Keratinocyte (primary cell): ENCODE measurements at regions not wholly inside any gene's neighbourhood (a gene's known extent, or its start where the extent isn't known, plus 50 kb on each side); places are given as distances from the start of the nearest gene placed in this dataset.

ENCODE experiments used
- DNase-seq: peaks from one replicate; pipeline ENCODE4 v3.0.0-alpha.2; 2011; ENCODE audit warnings: low read depth, missing footprints, low spot score
- FAIRE-seq: peaks from 2 replicates; lab custom pipeline; 2011; peaks lifted over from hg19 to GRCh38; lab: Jason Lieb, UNC
- H2AFZ ChIP-seq: 2 replicates; pipeline ENCODE4 v1.6.0; 2012; ENCODE audit warnings: low read length, control low read depth, inconsistent platforms; ENCODE audit not compliant: control insufficient read depth
- H3K27ac ChIP-seq: 2 replicates; pipeline ENCODE4 v1.5.1; 2011; ENCODE audit warnings: low read length; ENCODE audit not compliant: control insufficient read depth, insufficient read depth
- H3K27me3 ChIP-seq: 3 replicates; pipeline ENCODE4 v1.6.0; 2011; ENCODE audit warnings: low read length; ENCODE audit not compliant: control insufficient read depth, insufficient read depth; ENCODE audit errors: extremely low read depth
- H3K36me3 ChIP-seq, 2 experiments: 2 replicates in 1 of 2; 3 replicates in 1 of 2; pipeline ENCODE4 v1.5.1; 2011; ENCODE audit warnings: low read length in 2 of 2, mild to moderate bottlenecking in 1 of 2; ENCODE audit not compliant: control insufficient read depth in 2 of 2, insufficient read depth in 2 of 2; ENCODE audit errors: extremely low read depth in 1 of 2
- H3K4me1 ChIP-seq: 3 replicates; pipeline ENCODE4 v1.5.1; 2011; ENCODE audit warnings: low read length; ENCODE audit not compliant: control insufficient read depth, insufficient read depth; ENCODE audit errors: extremely low read depth
- H3K4me2 ChIP-seq: 3 replicates; pipeline ENCODE4 v1.6.0; 2011; ENCODE audit warnings: low read depth, low read length; ENCODE audit not compliant: control insufficient read depth, insufficient read depth; ENCODE audit errors: extremely low read depth
- H3K4me3 ChIP-seq, 3 experiments: fragments of 200-600 bp in 1 of 3; sonication (generic) in 1 of 3; 2 replicates in 2 of 3; 3 replicates in 1 of 3; pipeline ENCODE4 v1.5.1; 2011 to 2016; ENCODE audit warnings: low read length in 3 of 3, mild to moderate bottlenecking in 3 of 3, control low read depth in 2 of 3, inconsistent platforms in 1 of 3, low read depth in 1 of 3, mixed read lengths in 1 of 3, mixed run types in 1 of 3, moderate library complexity in 1 of 3; ENCODE audit not compliant: control insufficient read depth in 2 of 3, insufficient read depth in 2 of 3; ENCODE audit errors: extremely low read depth in 1 of 3
- H3K79me2 ChIP-seq: 2 replicates; pipeline ENCODE4 v1.6.0; 2012; ENCODE audit warnings: low read length; ENCODE audit not compliant: control insufficient read depth, insufficient read depth
- H3K9ac ChIP-seq: 3 replicates; pipeline ENCODE4 v1.6.0; 2011; ENCODE audit warnings: low read length; ENCODE audit not compliant: control insufficient read depth, insufficient read depth; ENCODE audit errors: extremely low read depth
- H3K9me1 ChIP-seq: 3 replicates; pipeline ENCODE4 v1.6.0; 2011; ENCODE audit warnings: low read length; ENCODE audit not compliant: control insufficient read depth, insufficient read depth; ENCODE audit errors: extremely low read depth
- H3K9me3 ChIP-seq: 2 replicates; pipeline ENCODE4 v1.5.1; 2012; ENCODE audit warnings: low read depth, low read length; ENCODE audit not compliant: control insufficient read depth
- H4K20me1 ChIP-seq: 3 replicates; pipeline ENCODE4 v1.6.0; 2011; ENCODE audit warnings: low read length; ENCODE audit not compliant: control insufficient read depth, insufficient read depth; ENCODE audit errors: extremely low read depth
- EZH2 ChIP-seq: IDR thresholded peaks from one replicate; pipeline ENCODE4 v1.6.1; 2012; ENCODE audit warnings: inconsistent platforms, mild to moderate bottlenecking, low read length, moderate library complexity
- dilution Hi-C: fragments of 300-500 bp; cut with MboI; formaldehyde crosslinking; loops from one replicate; pipeline ENCODE4 v1.7.0; 2020; ENCODE audit warnings: low sequenced_read_pairs; ENCODE audit not compliant: extremely low pct_ligation_motif_present
- TF ChIP-seq, protein P1 (sequence below), 3 experiments: IDR thresholded peaks in 1 of 3; conservative IDR thresholded peaks in 1 of 3; optimal IDR thresholded peaks in 1 of 3; 2 replicates in 2 of 3; 3 replicates in 1 of 3; pipeline versions ENCODE3 to v1.5.1; 2011; ENCODE audit warnings: low read length in 3 of 3, mild to moderate bottlenecking in 3 of 3, moderate library complexity in 2 of 3, control low read depth in 1 of 3, inconsistent platforms in 1 of 3; ENCODE audit not compliant: insufficient read depth in 2 of 3; ENCODE audit errors: extremely low read depth in 1 of 3

DNA sequence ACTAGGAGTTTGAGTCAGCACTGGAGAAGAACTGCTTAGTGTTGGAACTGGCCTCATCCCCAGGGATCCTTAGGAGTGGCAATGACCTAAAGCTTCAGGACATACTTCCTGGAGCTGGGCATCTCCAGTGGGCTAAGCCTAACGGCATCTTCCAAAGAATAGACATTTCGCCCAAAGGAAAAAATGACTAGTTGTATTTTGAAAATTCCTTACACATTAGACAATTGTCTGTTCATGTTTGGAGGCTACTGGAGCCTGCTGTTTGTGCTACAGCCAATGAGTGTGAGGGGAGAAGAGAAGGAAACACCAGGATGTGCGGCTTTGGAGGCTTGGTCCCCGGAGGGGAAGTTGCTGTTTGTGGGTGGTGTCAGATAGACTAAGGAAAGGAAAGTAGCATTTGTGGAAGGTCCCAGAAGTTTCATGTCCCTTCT, 77.6 kb downstream of the POLR2M start:
- H4K20me1 ChIP-seq = no peaks in the 10 kb centered on the region
- H3K9me1 ChIP-seq = no peaks in the 10 kb centered on the region
- H3K36me3 ChIP-seq = no peaks in the 10 kb centered on the region
- H3K4me3 ChIP-seq = no peak overlapping the region
- H3K27ac ChIP-seq = peak overlapping the region; percentile 63
- dilution Hi-C loops = no loop called here
- peak overlapping the region; percentile 60 for H3K4me2 ChIP-seq
- H3K27me3 ChIP-seq = no peaks in the 10 kb centered on the region
- H2AFZ ChIP-seq = peak overlapping the region; percentile 80
- H3K9me3 ChIP-seq = no peaks in the 10 kb centered on the region
- TF ChIP-seq, protein P1, sequence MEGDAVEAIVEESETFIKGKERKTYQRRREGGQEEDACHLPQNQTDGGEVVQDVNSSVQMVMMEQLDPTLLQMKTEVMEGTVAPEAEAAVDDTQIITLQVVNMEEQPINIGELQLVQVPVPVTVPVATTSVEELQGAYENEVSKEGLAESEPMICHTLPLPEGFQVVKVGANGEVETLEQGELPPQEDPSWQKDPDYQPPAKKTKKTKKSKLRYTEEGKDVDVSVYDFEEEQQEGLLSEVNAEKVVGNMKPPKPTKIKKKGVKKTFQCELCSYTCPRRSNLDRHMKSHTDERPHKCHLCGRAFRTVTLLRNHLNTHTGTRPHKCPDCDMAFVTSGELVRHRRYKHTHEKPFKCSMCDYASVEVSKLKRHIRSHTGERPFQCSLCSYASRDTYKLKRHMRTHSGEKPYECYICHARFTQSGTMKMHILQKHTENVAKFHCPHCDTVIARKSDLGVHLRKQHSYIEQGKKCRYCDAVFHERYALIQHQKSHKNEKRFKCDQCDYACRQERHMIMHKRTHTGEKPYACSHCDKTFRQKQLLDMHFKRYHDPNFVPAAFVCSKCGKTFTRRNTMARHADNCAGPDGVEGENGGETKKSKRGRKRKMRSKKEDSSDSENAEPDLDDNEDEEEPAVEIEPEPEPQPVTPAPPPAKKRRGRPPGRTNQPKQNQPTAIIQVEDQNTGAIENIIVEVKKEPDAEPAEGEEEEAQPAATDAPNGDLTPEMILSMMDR (optimal IDR thresholded peaks at IDR 0.05 in 1 of 3, IDR thresholded peaks at IDR 0.05 in 1 of 3, conservative IDR thresholded peaks at IDR 0.05 in 1 of 3; ENCODE audit: extremely low read depth in 1 of 3, insufficient read depth in 2 of 3, low read length in 3 of 3) = no peak
- no peak for TF ChIP-seq EZH2
- peak; percentile 98 for FAIRE-seq
- DNase-seq = peak; percentile 78
- H3K9ac ChIP-seq = peak overlapping the region; percentile 11
- H3K4me1 ChIP-seq = peaks cover 29% of the 10 kb centered on the region
- H3K79me2 ChIP-seq = no peaks in the 10 kb centered on the region

GRCh38 chr15:57785039-57785438, 78.5 kb downstream of the POLR2M start:
- Histone ChIP-seq H3K4me2 (no peak overlapping the region), H3K9me1 (no peaks in the 10 kb centered on the region), H3K9me3 (no peaks in the 10 kb centered on the region), H3K79me2 (no peaks in the 10 kb centered on the region), H3K36me3 (no peaks in the 10 kb centered on the region), H3K4me1 (peaks cover 25% of the 10 kb centered on the region), H2AFZ (no peak overlapping the region), H3K9ac (no peak overlapping the region), H4K20me1 (no peaks in the 10 kb centered on the region), H3K27me3 (no peaks in the 10 kb centered on the region), H3K27ac (peak overlapping the region; percentile 31), H3K4me3 (no peak overlapping the region)
- TF ChIP-seq EZH2 = no peak
- TF ChIP-seq, protein P1 (optimal IDR thresholded peaks at IDR 0.05 in 1 of 3, IDR thresholded peaks at IDR 0.05 in 1 of 3, conservative IDR thresholded peaks at IDR 0.05 in 1 of 3; ENCODE audit: extremely low read depth in 1 of 3, insufficient read depth in 2 of 3, low read length in 3 of 3) = no peak
- dilution Hi-C loops = no loop called here
- FAIRE-seq (no peak), DNase-seq (no peak)
